ENCODE measurements at regions not wholly inside any gene's neighbourhood (a gene's known extent, or its start where the extent isn't known, plus 50 kb on each side); places are given as distances from the start of the nearest gene placed in this dataset.

DNA sequence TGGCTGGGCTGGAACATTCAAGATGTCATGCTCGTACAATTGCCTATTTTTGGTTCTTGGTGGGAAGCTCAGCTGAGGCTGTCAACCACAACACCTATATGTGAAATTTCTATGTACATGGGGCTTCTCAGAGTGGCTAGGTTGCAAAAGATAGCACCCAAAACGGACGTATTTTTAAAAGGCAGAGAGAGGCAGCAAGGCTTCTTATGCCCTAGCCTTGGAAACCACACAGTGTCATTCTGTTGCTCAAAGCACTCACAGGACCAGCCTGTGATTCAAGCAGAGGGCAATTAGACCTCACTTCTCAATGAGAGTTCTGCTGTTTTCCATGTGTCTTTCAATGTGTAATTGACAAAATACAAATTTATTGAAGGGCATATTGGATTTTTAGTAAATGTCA lies 134.0 kb downstream of the GXYLT1 start:
- DNase-seq (ENCODE audit: low read depth, low spot score), result no peak
- Histone ChIP-seq H3K27me3 (replicated peaks in 1 of 2; ENCODE audit: control insufficient read depth in 2 of 2, insufficient read depth in 2 of 2, low read length in 1 of 2) (no peaks in the 10 kb centered on the region; a peak in 3 of 4 replicates), H4K20me1 (ENCODE audit: control insufficient read depth, insufficient read depth) (no peaks in the 10 kb centered on the region), H3K79me2 (ENCODE audit: control insufficient read depth, insufficient read depth, low read length) (no peaks in the 10 kb centered on the region), H3K4me1 (ENCODE audit: control insufficient read depth, insufficient read depth, low read length) (no peaks in the 10 kb centered on the region), H3K27ac (ENCODE audit: control insufficient read depth, insufficient read depth) (no peak overlapping the region), H3K9ac (ENCODE audit: control insufficient read depth, insufficient read depth, low read length) (no peak overlapping the region), H3K4me3 (no peak overlapping the region), H3K4me2 (ENCODE audit: control insufficient read depth, insufficient read depth) (no peak overlapping the region), H3K9me3 (replicated peaks; ENCODE audit: control insufficient read depth, insufficient read depth, low read length) (no peaks in the 10 kb centered on the region), H2AFZ (ENCODE audit: control insufficient read depth, low read depth, low read length) (no peak overlapping the region), H3K36me3 (ENCODE audit: control insufficient read depth in 2 of 2, insufficient read depth in 2 of 2, low read length in 1 of 2) (no peaks in the 10 kb centered on the region)
- POLR2A ChIA-PET, result no interaction called here
- RAD21 ChIA-PET (ENCODE audit: unreplicated experiment), result no interaction called here
- intact Hi-C loops (cut with micrococcal nuclease; ENCODE audit: unreplicated experiment) (no loop called here), in situ Hi-C loops (cut with MboI) (no loop called here)
- ATAC-seq, result no peak
- SMC1A ChIA-PET (ENCODE audit: uncharacterized antibody, unreplicated experiment), result no interaction called here
- no peak for FAIRE-seq
- CTCF ChIA-PET, result interaction anchor here (1.1 kb wide), 1 partner anchor 14 kb away, joined by 4 read pairs; no protein-coding TSS in a partner anchor
- no TSS peak for BruUV-seq (replicated peaks)
- TF ChIP-seq MYC (IDR thresholded peaks at IDR 0.05; ENCODE audit: insufficient read depth, insufficient read length, insufficient replicate concordance, low read length, severe bottlenecking) (no peak), NFXL1 (IDR thresholded peaks at IDR 0.05; ENCODE audit: borderline replicate concordance) (no peak), CBX3 (IDR thresholded peaks at IDR 0.05; ENCODE audit: borderline replicate concordance, low read depth) (no peak), CBX5 (IDR thresholded peaks at IDR 0.05; ENCODE audit: low read depth) (no peak), YY1 (IDR thresholded peaks at IDR 0.05; ENCODE audit: low read depth, low read length) (no peak), SMAD5 (IDR thresholded peaks at IDR 0.05; ENCODE audit: low read depth) (no peak)
- TF ChIP-seq, protein P1, sequence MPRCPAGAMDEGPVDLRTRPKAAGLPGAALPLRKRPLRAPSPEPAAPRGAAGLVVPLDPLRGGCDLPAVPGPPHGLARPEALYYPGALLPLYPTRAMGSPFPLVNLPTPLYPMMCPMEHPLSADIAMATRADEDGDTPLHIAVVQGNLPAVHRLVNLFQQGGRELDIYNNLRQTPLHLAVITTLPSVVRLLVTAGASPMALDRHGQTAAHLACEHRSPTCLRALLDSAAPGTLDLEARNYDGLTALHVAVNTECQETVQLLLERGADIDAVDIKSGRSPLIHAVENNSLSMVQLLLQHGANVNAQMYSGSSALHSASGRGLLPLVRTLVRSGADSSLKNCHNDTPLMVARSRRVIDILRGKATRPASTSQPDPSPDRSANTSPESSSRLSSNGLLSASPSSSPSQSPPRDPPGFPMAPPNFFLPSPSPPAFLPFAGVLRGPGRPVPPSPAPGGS (IDR thresholded peaks at IDR 0.05; ENCODE audit: borderline replicate concordance, insufficient read depth, low read depth, low read length, poor library complexity, severe bottlenecking), result no peak
- WGBS (ENCODE audit: insufficient coverage, insufficient replicate concordance, low lambda C conversion rate, missing lambda C conversion rate), result 10% methylated on average over 3 of the region's 3 CpGs

DNA sequence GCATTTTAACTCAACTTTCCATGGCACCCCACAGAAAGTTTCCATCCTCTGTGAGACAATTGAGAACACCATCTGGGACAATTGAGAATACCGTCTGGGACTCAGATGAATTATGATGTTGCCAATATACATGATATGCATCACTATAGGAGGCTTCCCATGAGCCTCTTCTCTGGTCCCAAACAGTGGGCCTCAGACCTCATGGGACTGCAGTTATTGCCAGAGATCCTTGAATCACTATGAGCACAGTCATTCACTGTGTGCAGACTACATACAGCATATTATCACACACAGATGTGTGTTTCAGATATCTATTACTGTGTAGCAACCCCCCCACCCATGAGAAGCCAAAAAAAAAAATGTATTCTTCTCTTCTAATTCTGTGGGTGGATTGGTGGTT lies 134.4 kb downstream of the GXYLT1 start:
- intact Hi-C loops (cut with micrococcal nuclease; ENCODE audit: unreplicated experiment), result no loop called here

More for the DNA sequence above, 134.4 kb downstream of the GXYLT1 start:
- no peak overlapping the region for H3K4me2 ChIP-seq (ENCODE audit: control insufficient read depth, insufficient read depth)
- H2AFZ ChIP-seq (ENCODE audit: control insufficient read depth, low read depth, low read length), result no peak overlapping the region
- H3K36me3 ChIP-seq (ENCODE audit: control insufficient read depth in 2 of 2, insufficient read depth in 2 of 2, low read length in 1 of 2), result no peaks in the 10 kb centered on the region
- ATAC-seq, result no peak
- H3K4me1 ChIP-seq (ENCODE audit: control insufficient read depth, insufficient read depth, low read length), result no peaks in the 10 kb centered on the region
- no peak overlapping the region for H3K27ac ChIP-seq (ENCODE audit: control insufficient read depth, insufficient read depth)
- ChIA-PET SMC1A (ENCODE audit: uncharacterized antibody, unreplicated experiment) (no interaction called here), RAD21 (ENCODE audit: unreplicated experiment) (no interaction called here), CTCF (no interaction called here), POLR2A (no interaction called here)
- no peak overlapping the region for H3K9ac ChIP-seq (ENCODE audit: control insufficient read depth, insufficient read depth, low read length)
- in situ Hi-C loops (cut with MboI), result no loop called here
- no peak for FAIRE-seq
- no peaks in the 10 kb centered on the region; a peak in 3 of 4 replicates for H3K27me3 ChIP-seq (replicated peaks in 1 of 2; ENCODE audit: control insufficient read depth in 2 of 2, insufficient read depth in 2 of 2, low read length in 1 of 2)
- 91% methylated on average over 1 of the region's 1 CpG for WGBS (ENCODE audit: insufficient coverage, insufficient replicate concordance, low lambda C conversion rate, missing lambda C conversion rate)
- no peak overlapping the region for H3K4me3 ChIP-seq
- BruUV-seq (replicated peaks), result no TSS peak
- H3K9me3 ChIP-seq (replicated peaks; ENCODE audit: control insufficient read depth, insufficient read depth, low read length), result no peaks in the 10 kb centered on the region
- TF ChIP-seq RB1 (IDR thresholded peaks at IDR 0.05; ENCODE audit: borderline replicate concordance) (no peak), SPI1 (IDR thresholded peaks at IDR 0.05; ENCODE audit: borderline replicate concordance, insufficient read depth, low read depth, low read length) (no peak), GABPA (IDR thresholded peaks at IDR 0.05; ENCODE audit: low read depth) (no peak), SUPT20H (IDR thresholded peaks at IDR 0.05; ENCODE audit: borderline replicate concordance, control insufficient read depth, low read depth, low read length) (no peak), SMC3 (IDR thresholded peaks at IDR 0.05; ENCODE audit: borderline replicate concordance, low read length) (no peak), SMARCA5 (IDR thresholded peaks at IDR 0.05) (no peak), PBX3 (IDR thresholded peaks at IDR 0.05; ENCODE audit: insufficient replicate concordance, low read depth, low read length) (no peak), TCF12 (IDR thresholded peaks at IDR 0.05; ENCODE audit: low read depth, low read length) (no peak)
- TF ChIP-seq, protein P2, sequence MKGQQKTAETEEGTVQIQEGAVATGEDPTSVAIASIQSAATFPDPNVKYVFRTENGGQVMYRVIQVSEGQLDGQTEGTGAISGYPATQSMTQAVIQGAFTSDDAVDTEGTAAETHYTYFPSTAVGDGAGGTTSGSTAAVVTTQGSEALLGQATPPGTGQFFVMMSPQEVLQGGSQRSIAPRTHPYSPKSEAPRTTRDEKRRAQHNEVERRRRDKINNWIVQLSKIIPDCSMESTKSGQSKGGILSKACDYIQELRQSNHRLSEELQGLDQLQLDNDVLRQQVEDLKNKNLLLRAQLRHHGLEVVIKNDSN (IDR thresholded peaks at IDR 0.05; ENCODE audit: borderline replicate concordance, extremely low read length, insufficient read depth, low read depth, low read length), result no peak
- DNase-seq (ENCODE audit: low read depth, low spot score), result no peak
- H3K79me2 ChIP-seq (ENCODE audit: control insufficient read depth, insufficient read depth, low read length), result no peaks in the 10 kb centered on the region
- H4K20me1 ChIP-seq (ENCODE audit: control insufficient read depth, insufficient read depth), result no peaks in the 10 kb centered on the region

Measured in GM12878 (cell line).